ENCODE measurements at regions not wholly inside any gene's neighbourhood (a gene's known extent, or its start where the extent isn't known, plus 50 kb on each side); places are given as distances from the start of the nearest gene placed in this dataset.

DNA sequence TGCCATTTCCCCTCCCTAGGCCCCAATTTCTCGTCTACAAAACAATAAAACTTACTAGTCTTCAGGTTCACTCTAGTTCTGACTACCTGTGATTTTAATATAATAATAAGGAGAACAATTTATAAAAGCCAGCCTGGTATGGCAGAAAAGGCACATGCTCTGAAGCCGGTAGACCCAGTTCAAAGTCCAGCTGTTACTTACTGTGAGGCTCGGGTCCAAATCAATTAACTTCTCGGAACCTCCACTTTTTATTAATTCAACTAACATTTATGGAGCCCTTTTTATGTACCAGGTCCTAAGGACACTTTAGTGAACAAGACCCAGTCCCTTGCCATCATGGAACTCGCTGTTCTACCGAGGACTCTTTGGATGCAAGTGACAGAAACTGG, 53.8 kb upstream of the SMAD3 start (continued):
- TF ChIP-seq EZH2 (IDR thresholded peaks at IDR 0.05) (no peak), RAD21 (IDR thresholded peaks at IDR 0.05; ENCODE audit: low read depth) (no peak), JUND (IDR thresholded peaks at IDR 0.05) (no peak), ELF1 (IDR thresholded peaks at IDR 0.05; ENCODE audit: borderline replicate concordance, low read depth) (no peak), POLR2A (IDR thresholded peaks at IDR 0.05; ENCODE audit: borderline replicate concordance, extremely low read depth, insufficient read depth, insufficient read length) (no peak), EGR1 (IDR thresholded peaks at IDR 0.05; ENCODE audit: low read depth) (no peak), SIN3A (IDR thresholded peaks at IDR 0.05; ENCODE audit: low read depth) (no peak), ZFX (IDR thresholded peaks at IDR 0.05) (no peak)
- TF ChIP-seq, protein P1, sequence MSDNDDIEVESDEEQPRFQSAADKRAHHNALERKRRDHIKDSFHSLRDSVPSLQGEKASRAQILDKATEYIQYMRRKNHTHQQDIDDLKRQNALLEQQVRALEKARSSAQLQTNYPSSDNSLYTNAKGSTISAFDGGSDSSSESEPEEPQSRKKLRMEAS (IDR thresholded peaks at IDR 0.05), result no peak
- TF ChIP-seq, protein P2, sequence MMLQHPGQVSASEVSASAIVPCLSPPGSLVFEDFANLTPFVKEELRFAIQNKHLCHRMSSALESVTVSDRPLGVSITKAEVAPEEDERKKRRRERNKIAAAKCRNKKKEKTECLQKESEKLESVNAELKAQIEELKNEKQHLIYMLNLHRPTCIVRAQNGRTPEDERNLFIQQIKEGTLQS (IDR thresholded peaks at IDR 0.05), result no peak

DNA sequence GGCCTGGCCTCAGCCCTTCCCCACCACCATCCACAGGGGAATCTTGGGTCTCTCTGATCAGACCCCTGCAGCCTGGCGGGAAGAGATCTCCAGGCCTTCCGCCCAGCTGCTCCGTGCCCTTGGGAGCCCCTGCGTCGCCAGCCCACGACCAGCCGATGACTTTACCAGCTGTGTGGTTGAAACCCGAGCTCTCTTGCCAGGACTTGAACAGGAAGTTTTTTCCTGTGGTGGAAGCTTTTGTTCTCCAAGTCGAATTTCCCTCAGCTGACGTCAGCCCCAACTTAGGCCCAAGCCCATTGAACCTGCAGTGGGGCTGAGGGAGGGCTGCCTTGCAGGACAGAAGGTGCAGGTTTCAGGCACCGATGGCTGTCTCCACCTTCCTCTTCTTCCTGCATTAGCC, 51.7 kb upstream of the SMAD3 start:
- Histone ChIP-seq H3K27ac (ENCODE audit: low read depth, low read length) (no peak overlapping the region; the same call in 1 of the 2 replicates), H2AFZ (ENCODE audit: low read depth, low read length, poor library complexity, severe bottlenecking) (no peak overlapping the region)
- peak; percentile 26 for ATAC-seq

More for the DNA sequence above, 51.7 kb upstream of the SMAD3 start:
- Histone ChIP-seq H3K9me2 (ENCODE audit: insufficient read depth) (no peaks in the 10 kb centered on the region), H3K4me3 (replicated peaks in 1 of 2; ENCODE audit: low read depth in 1 of 2, low read length in 2 of 2) (no peak overlapping the region), H3K9ac (ENCODE audit: low read length) (no peak overlapping the region), H3K79me2 (ENCODE audit: insufficient read depth, low read length) (no peaks in the 10 kb centered on the region), H3K4me1 (ENCODE audit: control insufficient read depth in 1 of 2, insufficient read depth in 2 of 2, low read length in 2 of 2) (peaks cover 13 to 37% of the 10 kb centered on the region in 2 experiments; a peak in 3 of 4 replicates), H3K4me2 (ENCODE audit: low read length) (0 out of 2 replicates have a peak overlapping the region, but pooled peaks have one; percentile 7), H4K20me1 (ENCODE audit: insufficient read depth) (no peaks in the 10 kb centered on the region), H3K27me3 (ENCODE audit: insufficient read depth, low read length) (no peaks in the 10 kb centered on the region), H3K36me3 (ENCODE audit: control insufficient read depth in 1 of 2, insufficient read depth in 2 of 2, low read length in 2 of 2) (no peaks in the 10 kb centered on the region), H3K9me3 (ENCODE audit: control insufficient read depth in 1 of 2, insufficient read depth in 1 of 2, low read depth in 1 of 2, low read length in 2 of 2) (no peaks in the 10 kb centered on the region)
- ChIA-PET RAD21 (ENCODE audit: low non-redundant PET in 1 of 2, low total read pairs in 2 of 2, uncharacterized antibody in 2 of 2, unreplicated experiment in 2 of 2) (no interaction called here), POLR2A (interaction anchor here (1.4 to 1.8 kb wide), 2 partner anchors 29 to 110 kb away, joined by 3 to 5 read pairs; no protein-coding TSS in a partner anchor), CTCF (no interaction called here)
- no TSS peak for BruUV-seq (replicated peaks)
- no peak for DNase-seq (ENCODE audit: low read depth, low spot score)
- intact Hi-C loops (cut with micrococcal nuclease), result no loop called here
- TF ChIP-seq ZFX (IDR thresholded peaks at IDR 0.05) (no peak), SRF (IDR thresholded peaks at IDR 0.05; ENCODE audit: low read depth) (no peak), POLR2AphosphoS5 (IDR thresholded peaks at IDR 0.05; ENCODE audit: low read depth, low read length) (no peak)
- TF ChIP-seq, protein P3, sequence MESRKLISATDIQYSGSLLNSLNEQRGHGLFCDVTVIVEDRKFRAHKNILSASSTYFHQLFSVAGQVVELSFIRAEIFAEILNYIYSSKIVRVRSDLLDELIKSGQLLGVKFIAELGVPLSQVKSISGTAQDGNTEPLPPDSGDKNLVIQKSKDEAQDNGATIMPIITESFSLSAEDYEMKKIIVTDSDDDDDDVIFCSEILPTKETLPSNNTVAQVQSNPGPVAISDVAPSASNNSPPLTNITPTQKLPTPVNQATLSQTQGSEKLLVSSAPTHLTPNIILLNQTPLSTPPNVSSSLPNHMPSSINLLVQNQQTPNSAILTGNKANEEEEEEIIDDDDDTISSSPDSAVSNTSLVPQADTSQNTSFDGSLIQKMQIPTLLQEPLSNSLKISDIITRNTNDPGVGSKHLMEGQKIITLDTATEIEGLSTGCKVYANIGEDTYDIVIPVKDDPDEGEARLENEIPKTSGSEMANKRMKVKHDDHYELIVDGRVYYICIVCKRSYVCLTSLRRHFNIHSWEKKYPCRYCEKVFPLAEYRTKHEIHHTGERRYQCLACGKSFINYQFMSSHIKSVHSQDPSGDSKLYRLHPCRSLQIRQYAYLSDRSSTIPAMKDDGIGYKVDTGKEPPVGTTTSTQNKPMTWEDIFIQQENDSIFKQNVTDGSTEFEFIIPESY (IDR thresholded peaks at IDR 0.05; ENCODE audit: extremely low read depth, insufficient replicate concordance, low read length), result no peak
